GM12878 (cell line): ENCODE measurements at regions not wholly inside any gene's neighbourhood (a gene's known extent, or its start where the extent isn't known, plus 50 kb on each side); places are given as distances from the start of the nearest gene placed in this dataset.

Experiments
- BCLAF1 ChIP-seq: fragments of 450-650 bp; IDR thresholded peaks from 2 replicates; pipeline ENCODE4 v1.6.1; 2017; ENCODE audit warnings: antibody characterized with exemption, mild to moderate bottlenecking, moderate library complexity
- CHD1 ChIP-seq: IDR thresholded peaks from 2 replicates; pipeline ENCODE4 v1.6.1; 2012; ENCODE audit warnings: low read depth, low read length, improper control_type of control experiment
- POLR2AphosphoS5 ChIP-seq: IDR thresholded peaks from 2 replicates; pipeline ENCODE4 v1.6.1; 2011; ENCODE audit warnings: mild to moderate bottlenecking, low read length, inconsistent platforms
- SIN3A ChIP-seq: IDR thresholded peaks from 2 replicates; pipeline ENCODE4 v1.6.1; 2012; ENCODE audit warnings: low read depth, low read length, improper control_type of control experiment

GRCh38 chr4:14908635-14909034 lies 93.6 kb upstream of the CPEB2 start:
- no peak for TF ChIP-seq SIN3A
- no peak for TF ChIP-seq POLR2AphosphoS5
- TF ChIP-seq BCLAF1 = no peak
- TF ChIP-seq CHD1 = no peak
